Endothelial cell of umbilical vein (primary cell): ENCODE measurements at regions not wholly inside any gene's neighbourhood (a gene's known extent, or its start where the extent isn't known, plus 50 kb on each side); places are given as distances from the start of the nearest gene placed in this dataset.

ENCODE experiments used
- BruUV-seq: library from RNA; stranded (reverse); fragments of 400-500 nt; replicated peaks from 2 replicates; lab custom pipeline; 2021; lab: Mats Ljungman, UMichigan
- CTCF ChIA-PET: fragments of 300-600, 350-600 bp; sonication (Branson Sonifier 250); formaldehyde crosslinking; loops from one replicate; lab custom pipeline; 2021; ENCODE audit warnings: antibody characterized with exemption, inconsistent platforms; lab: Charles Lee
- POLR2A ChIA-PET: fragments of 300-600, 350-600 bp; sonication (Branson Sonifier 250); formaldehyde crosslinking; loops from one replicate; lab custom pipeline; 2021; ENCODE audit warnings: antibody characterized with exemption, inconsistent platforms; lab: Charles Lee
- DNase-seq: peaks from one replicate; pipeline ENCODE4 v3.0.0-alpha.2; 2011; ENCODE audit warnings: low read depth, low spot score
- FAIRE-seq: peaks from 2 replicates; lab custom pipeline; 2011; peaks lifted over from hg19 to GRCh38; lab: Jason Lieb, UNC
- H2AFZ ChIP-seq: 2 replicates; pipeline ENCODE4 v1.6.0; 2012; ENCODE audit warnings: low read depth, low read length, control low read depth, inconsistent platforms
- H3K27ac ChIP-seq: 2 replicates; pipeline ENCODE4 v1.5.1; 2011; ENCODE audit warnings: low read depth, mild to moderate bottlenecking, control low read depth, low read length, moderate library complexity; ENCODE audit not compliant: insufficient read depth
- H3K27me3 ChIP-seq, 2 experiments: 2 replicates each; pipeline versions ENCODE4 v1.6.0 to v1.6.1; 2011; ENCODE audit warnings: low read length in 2 of 2, mixed read lengths in 1 of 2; ENCODE audit not compliant: control insufficient read depth in 2 of 2, insufficient read depth in 2 of 2
- H3K36me3 ChIP-seq, 2 experiments: 2 replicates in 1 of 2; 3 replicates in 1 of 2; pipeline ENCODE4 v1.5.1; 2011; ENCODE audit warnings: low read length in 2 of 2, mild to moderate bottlenecking in 1 of 2, moderate library complexity in 1 of 2; ENCODE audit not compliant: control insufficient read depth in 2 of 2, insufficient read depth in 2 of 2; ENCODE audit errors: extremely low read depth in 1 of 2
- H3K4me1 ChIP-seq: 3 replicates; pipeline ENCODE4 v1.5.1; 2011; ENCODE audit warnings: mild to moderate bottlenecking, low read length; ENCODE audit not compliant: control insufficient read depth, insufficient read depth; ENCODE audit errors: extremely low read depth
- H3K4me2 ChIP-seq: 2 replicates; pipeline ENCODE4 v1.6.1; 2011; ENCODE audit warnings: low read length, control low read depth, mixed read lengths; ENCODE audit not compliant: insufficient read depth
- H3K4me3 ChIP-seq, 3 experiments: fragments of 200-600 bp in 1 of 3; sonication (generic), shearing (Covaris generic) in 1 of 3; replicated peaks in 1 of 3; 2 replicates each; pipeline ENCODE4 v1.5.1; 2011 to 2016; ENCODE audit warnings: control low read depth in 3 of 3, low read length in 3 of 3, mild to moderate bottlenecking in 2 of 3, inconsistent platforms in 1 of 3, low read depth in 1 of 3, moderate library complexity in 1 of 3; ENCODE audit not compliant: insufficient read depth in 1 of 3
- H3K79me2 ChIP-seq: 2 replicates; pipeline ENCODE4 v1.6.0; 2012; ENCODE audit warnings: low read length, inconsistent platforms; ENCODE audit not compliant: control insufficient read depth, insufficient read depth
- H3K9ac ChIP-seq: replicated peaks from 2 replicates; pipeline ENCODE3; 2011; ENCODE audit warnings: low read length, control low read depth; ENCODE audit not compliant: insufficient read depth; ENCODE audit errors: extremely low read depth
- H3K9me1 ChIP-seq: replicated peaks from 3 replicates; pipeline ENCODE4 v1.6.0; 2011; ENCODE audit warnings: mild to moderate bottlenecking, low read length; ENCODE audit not compliant: control insufficient read depth, insufficient read depth; ENCODE audit errors: extremely low read depth
- H3K9me3 ChIP-seq: replicated peaks from 2 replicates; pipeline ENCODE4 v1.5.1; 2012; ENCODE audit warnings: low read length, inconsistent platforms; ENCODE audit not compliant: control insufficient read depth, insufficient read depth
- H4K20me1 ChIP-seq: replicated peaks from 2 replicates; pipeline ENCODE3; 2011; ENCODE audit warnings: mild to moderate bottlenecking, low read length; ENCODE audit not compliant: control insufficient read depth, insufficient read depth; ENCODE audit errors: extremely low read depth
- CTCF ChIP-seq, 2 donors: IDR thresholded peaks; 1 replicate in 1 of 2; 2 replicates in 1 of 2; pipeline ENCODE4 v1.5.1; 2011; ENCODE audit warnings: low read length in 2 of 2, mild to moderate bottlenecking in 2 of 2, moderate library complexity in 2 of 2, control low read depth in 1 of 2, inconsistent platforms in 1 of 2, low read depth in 1 of 2; ENCODE audit not compliant: insufficient read depth in 1 of 2; ENCODE audit errors: extremely low read depth in 1 of 2
- EZH2 ChIP-seq: IDR thresholded peaks from 2 replicates; pipeline ENCODE4 v1.6.1; 2012; ENCODE audit warnings: borderline replicate concordance, low read depth, mild to moderate bottlenecking, moderate library complexity, low read length, inconsistent platforms; ENCODE audit not compliant: severe bottlenecking
- FOS ChIP-seq: IDR thresholded peaks from 2 replicates; pipeline ENCODE4 v1.6.1; 2011; ENCODE audit warnings: mild to moderate bottlenecking, low read length, moderate library complexity, borderline replicate concordance; ENCODE audit not compliant: insufficient read depth
- GATA2 ChIP-seq: IDR thresholded peaks from 2 replicates; pipeline ENCODE4 v1.7.0; 2011; ENCODE audit warnings: low read depth, mild to moderate bottlenecking, moderate library complexity, mixed read lengths, low read length; ENCODE audit not compliant: insufficient read length, insufficient read depth
- JUN ChIP-seq: IDR thresholded peaks from 2 replicates; pipeline ENCODE4 v1.6.1; 2011; ENCODE audit warnings: borderline replicate concordance, low read depth; ENCODE audit not compliant: insufficient read length, insufficient read depth
- MYC ChIP-seq: IDR thresholded peaks from one replicate; pipeline ENCODE4 v1.6.1; 2011; ENCODE audit warnings: mild to moderate bottlenecking, low read depth, low read length
- POLR2A ChIP-seq: IDR thresholded peaks from 2 replicates; pipeline ENCODE4 v1.6.1; 2012; ENCODE audit warnings: low read depth, mild to moderate bottlenecking, control low read depth, low read length
- POLR2AphosphoS5 ChIP-seq: IDR thresholded peaks from 2 replicates; pipeline ENCODE4 v1.6.1; 2012; ENCODE audit warnings: low read depth, mild to moderate bottlenecking, control low read depth, low read length, moderate library complexity; ENCODE audit not compliant: insufficient read depth
- dilution Hi-C: fragments of 300-500 bp; cut with MboI; formaldehyde crosslinking; loops from one replicate; pipeline ENCODE4 v1.15.0; 2019; ENCODE audit warnings: low sequenced_read_pairs; ENCODE audit not compliant: extremely low pct_ligation_motif_present
- intact Hi-C: fragments of 100-400 bp; cut with micrococcal nuclease; formaldehyde crosslinking; loops from one replicate; pipeline ENCODE4 v1.10.0; 2022

DNA sequence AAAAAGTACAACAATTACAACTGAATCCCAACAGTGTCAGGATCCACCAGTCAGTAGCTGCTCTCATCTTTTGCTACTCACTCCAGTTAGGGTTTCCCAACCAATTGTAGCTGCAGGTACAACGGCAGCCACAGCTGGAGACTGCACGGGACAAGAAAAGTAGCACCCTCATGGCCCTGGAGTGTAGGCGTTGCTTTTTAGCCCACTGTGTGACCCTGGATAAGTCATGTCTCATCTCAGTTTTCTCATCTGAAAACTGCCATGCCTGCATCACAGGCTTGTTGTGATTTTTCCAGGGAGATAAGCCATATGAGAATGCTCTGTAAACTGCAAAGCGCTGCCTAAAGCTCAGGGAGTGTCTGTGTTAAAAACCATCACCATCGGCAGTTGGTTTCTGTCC lies 535.6 kb upstream of the IL12A start:
- Histone ChIP-seq H3K27me3 (no peaks in the 10 kb centered on the region), H3K4me2 (no peak overlapping the region), H3K4me1 (no peaks in the 10 kb centered on the region), H3K27ac (no peak overlapping the region), H3K9me3 (no peaks in the 10 kb centered on the region), H4K20me1 (no peaks in the 10 kb centered on the region), H3K79me2 (no peaks in the 10 kb centered on the region), H3K9me1 (no peaks in the 10 kb centered on the region), H3K4me3 (no peak overlapping the region), H3K9ac (no peak overlapping the region), H2AFZ (no peak overlapping the region), H3K36me3 (no peaks in the 10 kb centered on the region)
- intact Hi-C loops: loop anchor here (10.0 kb wide), 1 partner anchor 352 kb away; no protein-coding TSS in a partner anchor
- dilution Hi-C loops: no loop called here
- DNase-seq: no peak
- no peak for FAIRE-seq
- CTCF ChIA-PET: no interaction called here
- TF ChIP-seq GATA2: no peak
- TF ChIP-seq EZH2: no peak
- no peak for TF ChIP-seq JUN
- no peak for TF ChIP-seq CTCF (IDR thresholded peaks at IDR 0.05; ENCODE audit: extremely low read depth in 1 of 2, insufficient read depth in 1 of 2, low read depth in 1 of 2, low read length in 2 of 2)
- TF ChIP-seq POLR2A: no peak
- TF ChIP-seq FOS: no peak
- TF ChIP-seq POLR2AphosphoS5: no peak
- no TSS peak for BruUV-seq
- POLR2A ChIA-PET: no interaction called here

DNA sequence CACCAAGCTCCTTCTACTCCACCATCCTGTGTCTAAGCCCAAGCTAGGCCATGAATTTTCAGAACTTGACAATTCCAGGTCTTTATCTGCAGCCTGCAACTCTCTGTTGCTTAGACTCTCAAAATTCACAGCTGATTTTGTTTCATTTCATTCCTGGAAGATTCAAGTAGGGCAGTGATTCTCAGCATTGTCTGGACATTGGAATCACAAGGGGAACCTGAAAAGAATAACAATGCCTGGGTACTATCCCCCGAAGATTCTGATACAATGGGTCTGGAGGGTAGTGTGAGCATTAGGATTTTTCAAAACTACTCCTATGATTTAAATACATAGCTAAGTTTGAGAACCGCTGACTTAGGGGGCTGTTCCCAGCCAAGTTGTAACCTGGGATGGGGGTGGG lies 534.7 kb upstream of the IL12A start:
- Histone ChIP-seq H3K9ac (no peak overlapping the region), H3K9me1 (no peaks in the 10 kb centered on the region), H3K4me1 (no peaks in the 10 kb centered on the region), H2AFZ (no peak overlapping the region), H3K4me2 (no peak overlapping the region), H3K27ac (no peak overlapping the region), H3K27me3 (no peaks in the 10 kb centered on the region), H3K79me2 (no peaks in the 10 kb centered on the region), H3K9me3 (no peaks in the 10 kb centered on the region), H3K4me3 (no peak overlapping the region), H3K36me3 (no peaks in the 10 kb centered on the region), H4K20me1 (no peaks in the 10 kb centered on the region)
- intact Hi-C loops (loop anchor here (10.0 kb wide), 1 partner anchor 351 kb away; no protein-coding TSS in a partner anchor), dilution Hi-C loops (no loop called here)
- FAIRE-seq (no peak), DNase-seq (no peak)
- POLR2A ChIA-PET: no interaction called here
- no TSS peak for BruUV-seq
- TF ChIP-seq POLR2AphosphoS5 (no peak), MYC (no peak)
- CTCF ChIA-PET: no interaction called here
